ENCODE measurements at regions not wholly inside any gene's neighbourhood (a gene's known extent, or its start where the extent isn't known, plus 50 kb on each side); places are given as distances from the start of the nearest gene placed in this dataset.
"Not testable (repeated sequence)": the region's sequence is repeated elsewhere in the genome, so short reads cannot be mapped to it uniquely, and the experiment has no call there.

DNA sequence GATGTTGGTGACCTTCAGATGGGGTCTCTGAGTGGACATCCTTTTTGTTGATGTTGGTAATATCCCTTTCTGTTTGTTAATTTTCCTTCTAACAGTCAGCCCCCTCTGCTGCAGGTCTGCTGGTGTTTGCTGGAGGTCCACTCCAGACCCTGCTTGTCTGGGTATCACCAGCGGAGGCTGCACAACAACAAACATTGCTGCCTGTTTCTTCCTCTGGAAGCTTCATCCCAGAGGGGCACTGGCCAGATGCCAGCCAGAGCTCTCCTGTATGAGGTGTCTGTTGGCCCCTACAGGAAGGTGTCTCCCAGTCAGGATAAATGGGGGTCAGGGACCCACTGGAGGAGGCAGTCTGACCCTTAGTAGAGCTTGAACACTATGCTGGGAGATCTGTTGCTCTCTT is 60.6 kb upstream of the IRAK1BP1 start:
- not testable (repeated sequence) for DNase-seq (ENCODE audit: low read depth, low spot score)

DNA sequence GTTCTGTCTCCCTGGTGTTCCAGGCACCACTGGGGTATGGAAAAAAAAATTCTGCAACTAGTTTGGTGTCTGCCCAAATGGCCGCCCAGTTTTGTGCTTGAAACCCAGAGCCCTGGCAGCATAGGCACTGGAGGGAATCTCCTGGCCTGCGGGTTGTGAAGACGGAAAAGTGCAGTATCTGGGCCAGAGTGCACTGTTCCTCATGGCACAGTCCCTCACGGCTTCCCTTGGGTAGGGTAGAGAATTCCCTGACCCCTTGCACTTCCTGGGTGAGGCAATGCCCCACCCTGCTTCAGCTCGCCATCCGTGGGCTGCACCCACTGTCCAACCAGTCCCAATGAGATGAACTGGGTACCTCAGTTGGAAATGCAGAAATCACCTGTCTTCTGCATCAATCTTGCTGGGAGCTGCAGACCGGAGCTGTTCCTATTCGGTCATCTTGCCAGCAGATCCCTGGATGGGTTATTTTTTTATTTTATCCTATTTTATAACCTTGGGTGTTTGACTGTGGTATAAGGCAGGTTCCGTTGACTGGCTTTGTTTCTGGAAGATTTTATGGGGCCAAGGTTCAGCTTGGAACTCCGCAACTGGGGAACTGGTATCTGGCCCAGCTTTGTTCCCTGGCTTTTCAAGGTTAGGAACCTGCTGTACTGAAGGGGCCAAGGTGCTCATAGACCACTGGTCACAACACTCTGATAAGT is 59.5 kb upstream of the IRAK1BP1 start:
- not testable (repeated sequence) for DNase-seq (ENCODE audit: low read depth, low spot score)

DNA sequence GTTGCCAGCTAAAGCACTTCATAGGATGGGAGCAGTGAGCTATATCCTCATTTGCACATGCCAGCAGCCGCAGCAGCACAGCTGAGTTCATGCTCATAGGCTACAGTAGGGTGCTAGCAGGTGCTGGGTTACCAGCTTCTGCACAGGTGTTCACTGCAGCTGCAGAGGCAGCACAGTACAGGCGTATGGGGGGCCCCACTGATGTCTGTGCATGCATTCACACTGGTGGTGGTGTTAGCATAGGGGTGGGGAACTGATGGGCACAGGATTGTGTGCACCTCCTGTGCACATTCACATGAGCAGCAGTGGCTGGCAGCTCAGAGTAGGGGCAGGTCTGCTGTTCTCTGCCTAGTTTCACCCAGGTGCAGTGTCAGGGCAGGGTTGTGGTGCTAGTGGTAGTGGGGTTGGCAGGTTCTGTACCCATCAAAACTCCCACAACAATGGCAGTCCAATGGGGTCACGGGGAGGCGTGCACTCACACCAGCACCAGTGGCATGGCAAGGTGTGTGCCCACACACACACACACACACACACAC is 58.9 kb upstream of the IRAK1BP1 start:
- DNase-seq (ENCODE audit: low read depth, low spot score), result no peak

DNA sequence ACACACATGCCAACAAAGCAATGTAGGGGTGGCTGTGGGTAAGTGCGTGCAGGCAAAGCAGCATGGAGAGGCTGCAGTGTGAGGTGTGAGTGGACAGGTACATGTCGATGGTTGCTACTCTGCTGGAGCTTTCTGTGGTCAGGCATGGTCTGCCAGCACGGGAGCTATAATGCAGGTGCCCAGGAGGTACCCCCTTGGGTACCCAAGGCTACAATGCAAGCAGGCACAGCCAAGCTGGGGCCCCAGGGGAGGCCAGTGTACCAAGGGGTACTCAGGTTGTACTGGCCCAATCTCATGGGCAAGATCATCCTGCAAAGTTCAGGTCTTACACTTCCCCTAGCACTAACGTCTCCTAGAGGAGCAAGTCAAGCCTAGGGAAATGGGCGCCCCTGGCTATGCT is 58.4 kb upstream of the IRAK1BP1 start:
- no peak for DNase-seq (ENCODE audit: low read depth, low spot score)

DNA sequence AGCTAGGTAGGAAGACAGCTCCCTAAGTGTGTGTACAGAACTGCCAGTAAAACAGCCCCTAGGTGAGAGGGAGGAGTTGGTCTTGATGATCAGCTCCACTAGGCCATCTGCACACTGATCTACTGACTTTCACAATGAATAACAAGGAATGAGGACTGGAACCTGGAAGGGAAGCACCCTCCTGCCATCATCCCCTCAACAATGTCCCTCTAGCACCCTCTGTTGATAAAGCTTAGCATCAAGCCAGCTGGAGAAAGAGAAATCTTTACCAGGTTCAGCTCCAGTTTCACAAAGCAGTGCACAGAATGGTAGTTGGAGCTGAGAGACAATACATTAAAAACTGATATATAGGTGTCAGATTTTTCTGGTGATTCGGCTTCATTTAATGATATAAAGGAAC is 57.2 kb upstream of the IRAK1BP1 start:
- peak; percentile 26 for DNase-seq (ENCODE audit: low read depth, low spot score)

DNA sequence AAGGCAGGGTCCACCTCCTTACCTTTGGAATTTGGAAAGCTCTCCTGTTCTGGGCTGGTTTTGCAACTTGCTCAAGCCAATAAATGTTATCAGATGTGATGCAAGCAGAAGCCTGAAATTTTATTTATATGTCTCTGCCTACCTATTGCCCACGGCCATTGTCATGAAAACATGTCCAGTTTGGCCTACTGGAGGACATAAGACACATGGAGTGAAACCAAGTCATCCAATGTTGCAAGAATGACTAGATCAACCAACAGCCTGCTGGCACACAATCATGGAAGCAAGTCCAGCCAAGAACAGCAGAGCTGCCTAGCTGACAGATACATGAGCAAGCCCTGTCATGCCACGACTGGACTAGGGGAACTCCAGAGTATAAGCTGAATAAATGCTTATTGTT is 56.7 kb upstream of the IRAK1BP1 start:
- no peak for DNase-seq (ENCODE audit: low read depth, low spot score)
